ENCODE measurements at regions not wholly inside any gene's neighbourhood (a gene's known extent, or its start where the extent isn't known, plus 50 kb on each side); places are given as distances from the start of the nearest gene placed in this dataset.
"Not testable (repeated sequence)": the region's sequence is repeated elsewhere in the genome, so short reads cannot be mapped to it uniquely, and the experiment has no call there.

DNA sequence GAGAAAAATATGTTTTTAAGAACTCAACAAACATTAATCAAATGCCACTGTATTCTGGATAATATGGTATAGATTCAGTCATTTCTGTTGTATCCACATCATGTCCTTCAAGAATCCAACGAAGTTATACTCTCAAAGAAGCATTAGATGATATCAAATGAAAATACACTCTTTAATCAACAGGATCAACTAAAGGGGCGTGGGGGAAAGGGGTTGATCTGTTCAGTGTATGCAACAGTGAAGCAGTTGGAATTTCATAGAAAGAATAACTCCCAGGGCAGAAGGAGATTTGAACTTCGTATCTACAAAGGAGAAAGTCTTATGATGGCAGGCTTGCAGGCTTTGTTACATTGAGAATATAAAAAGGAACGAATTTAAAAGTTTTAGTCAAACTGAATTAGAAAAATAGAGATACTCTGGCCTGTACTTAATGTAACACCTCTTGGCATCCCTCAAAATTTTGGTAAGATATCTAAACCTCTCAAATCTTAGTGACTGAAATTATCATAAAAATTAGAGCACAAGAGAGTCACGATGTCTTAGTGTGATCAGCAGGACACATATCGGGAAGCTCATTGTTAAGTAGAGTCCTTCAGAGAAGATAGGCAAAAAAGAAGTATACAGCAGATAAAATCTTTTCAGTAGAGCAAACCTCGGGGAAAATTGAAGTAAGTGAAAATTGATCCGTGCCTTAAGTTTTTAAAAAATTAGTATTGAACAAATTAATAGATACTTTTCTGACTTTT is 431.4 kb downstream of the KCNJ18 start:
- Histone ChIP-seq H3K4me2 (ENCODE audit: low read depth, low read length) (no peak overlapping the region), H4K20me1 (ENCODE audit: insufficient read depth, low read length) (no peaks in the 10 kb centered on the region), H3K9me2 (replicated peaks; ENCODE audit: insufficient read depth, low read length) (no peaks in the 10 kb centered on the region), H3K36me3 (replicated peaks; ENCODE audit: insufficient read depth, low read length) (no peaks in the 10 kb centered on the region), H3K9ac (ENCODE audit: low read length) (no peak overlapping the region), H3K4me1 (ENCODE audit: low read length) (no peaks in the 10 kb centered on the region), H3K4me3 (ENCODE audit: low read length) (no peak overlapping the region), H3K27ac (ENCODE audit: low read length) (no peak overlapping the region), H2AFZ (ENCODE audit: low read length) (no peak overlapping the region), H3K79me2 (ENCODE audit: low read length) (no peaks in the 10 kb centered on the region), H3F3A (ENCODE audit: insufficient read depth, low read length) (no peaks in the 10 kb centered on the region), H3K27me3 (replicated peaks; ENCODE audit: insufficient read depth, low read length) (no peaks in the 10 kb centered on the region), H3K9me3 (replicated peaks; ENCODE audit: insufficient read depth, low read length) (no peaks in the 10 kb centered on the region)
- no peak for DNase-seq
- TF ChIP-seq EZH2phosphoT487 (IDR thresholded peaks at IDR 0.05; ENCODE audit: low read length) (no peak), EZH2 (optimal IDR thresholded peaks at IDR 0.05; ENCODE audit: low read depth, low read length) (no peak)
- TF ChIP-seq, protein P1, sequence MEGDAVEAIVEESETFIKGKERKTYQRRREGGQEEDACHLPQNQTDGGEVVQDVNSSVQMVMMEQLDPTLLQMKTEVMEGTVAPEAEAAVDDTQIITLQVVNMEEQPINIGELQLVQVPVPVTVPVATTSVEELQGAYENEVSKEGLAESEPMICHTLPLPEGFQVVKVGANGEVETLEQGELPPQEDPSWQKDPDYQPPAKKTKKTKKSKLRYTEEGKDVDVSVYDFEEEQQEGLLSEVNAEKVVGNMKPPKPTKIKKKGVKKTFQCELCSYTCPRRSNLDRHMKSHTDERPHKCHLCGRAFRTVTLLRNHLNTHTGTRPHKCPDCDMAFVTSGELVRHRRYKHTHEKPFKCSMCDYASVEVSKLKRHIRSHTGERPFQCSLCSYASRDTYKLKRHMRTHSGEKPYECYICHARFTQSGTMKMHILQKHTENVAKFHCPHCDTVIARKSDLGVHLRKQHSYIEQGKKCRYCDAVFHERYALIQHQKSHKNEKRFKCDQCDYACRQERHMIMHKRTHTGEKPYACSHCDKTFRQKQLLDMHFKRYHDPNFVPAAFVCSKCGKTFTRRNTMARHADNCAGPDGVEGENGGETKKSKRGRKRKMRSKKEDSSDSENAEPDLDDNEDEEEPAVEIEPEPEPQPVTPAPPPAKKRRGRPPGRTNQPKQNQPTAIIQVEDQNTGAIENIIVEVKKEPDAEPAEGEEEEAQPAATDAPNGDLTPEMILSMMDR (IDR thresholded peaks at IDR 0.05; ENCODE audit: low read length), result no peak

DNA sequence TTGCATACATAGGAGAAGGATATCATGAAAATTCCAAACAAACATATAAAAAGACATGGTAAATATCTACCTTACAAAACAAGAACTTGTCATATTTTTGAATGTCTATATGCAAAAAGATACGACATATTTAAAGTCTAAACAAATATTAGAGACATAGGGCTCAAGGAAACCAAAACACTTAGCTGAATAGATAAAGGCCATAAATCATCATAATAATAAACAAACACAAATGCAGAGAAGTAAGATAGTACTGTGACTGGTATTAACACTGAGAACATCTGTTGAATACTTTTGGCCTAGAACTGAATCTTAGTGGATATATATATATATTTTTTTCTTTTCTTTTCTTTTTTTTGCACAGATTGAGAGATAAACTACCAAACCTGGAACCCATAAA is 435.8 kb downstream of the KCNJ18 start:
- no peaks in the 10 kb centered on the region for H3K4me1 ChIP-seq (ENCODE audit: low read length)
- H3F3A ChIP-seq (ENCODE audit: insufficient read depth, low read length), result no peaks in the 10 kb centered on the region
- no peaks in the 10 kb centered on the region for H3K79me2 ChIP-seq (ENCODE audit: low read length)
- H4K20me1 ChIP-seq (ENCODE audit: insufficient read depth, low read length), result no peaks in the 10 kb centered on the region
- no peak overlapping the region for H3K9ac ChIP-seq (ENCODE audit: low read length)
- H2AFZ ChIP-seq (ENCODE audit: low read length), result no peak overlapping the region
- no peaks in the 10 kb centered on the region for H3K27me3 ChIP-seq (replicated peaks; ENCODE audit: insufficient read depth, low read length)
- H3K36me3 ChIP-seq (replicated peaks; ENCODE audit: insufficient read depth, low read length), result no peaks in the 10 kb centered on the region
- TF ChIP-seq EZH2 (optimal IDR thresholded peaks at IDR 0.05; ENCODE audit: low read depth, low read length) (no peak), EZH2phosphoT487 (IDR thresholded peaks at IDR 0.05; ENCODE audit: low read length) (no peak)
- TF ChIP-seq, protein P1 (IDR thresholded peaks at IDR 0.05; ENCODE audit: low read length), result no peak
- no peaks in the 10 kb centered on the region for H3K9me3 ChIP-seq (replicated peaks; ENCODE audit: insufficient read depth, low read length)
- no peak overlapping the region for H3K4me3 ChIP-seq (ENCODE audit: low read length)
- no peak overlapping the region for H3K4me2 ChIP-seq (ENCODE audit: low read depth, low read length)
- no peak overlapping the region for H3K27ac ChIP-seq (ENCODE audit: low read length)
- DNase-seq, result no peak
- no peaks in the 10 kb centered on the region for H3K9me2 ChIP-seq (replicated peaks; ENCODE audit: insufficient read depth, low read length)

DNA sequence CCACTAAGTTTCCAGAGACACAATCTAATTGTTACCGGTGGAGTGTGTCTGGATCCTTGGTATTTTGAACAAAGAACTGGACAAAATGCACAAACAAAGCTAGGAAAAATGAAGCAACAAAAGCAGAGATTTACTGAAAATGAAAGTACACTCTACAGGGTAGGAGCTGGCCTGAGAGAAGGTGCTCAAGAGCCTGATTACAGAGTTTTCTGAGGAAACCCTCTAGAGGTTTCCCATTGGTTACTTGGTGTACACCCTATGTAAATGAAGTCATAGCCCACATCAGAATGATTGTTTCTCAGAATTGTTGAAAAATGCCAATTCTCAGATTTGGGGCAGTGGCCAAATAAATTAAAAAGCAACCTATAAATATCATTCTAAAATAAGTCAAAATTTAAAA is 436.4 kb downstream of the KCNJ18 start:
- Histone ChIP-seq H3F3A (ENCODE audit: insufficient read depth, low read length) (no peaks in the 10 kb centered on the region), H3K27ac (ENCODE audit: low read length) (no peak overlapping the region), H3K79me2 (ENCODE audit: low read length) (no peaks in the 10 kb centered on the region), H3K4me2 (ENCODE audit: low read depth, low read length) (no peak overlapping the region), H2AFZ (ENCODE audit: low read length) (no peak overlapping the region), H3K4me1 (ENCODE audit: low read length) (no peaks in the 10 kb centered on the region), H4K20me1 (ENCODE audit: insufficient read depth, low read length) (no peaks in the 10 kb centered on the region), H3K9me3 (replicated peaks; ENCODE audit: insufficient read depth, low read length) (no peaks in the 10 kb centered on the region), H3K9me2 (replicated peaks; ENCODE audit: insufficient read depth, low read length) (no peaks in the 10 kb centered on the region), H3K9ac (ENCODE audit: low read length) (no peak overlapping the region), H3K27me3 (replicated peaks; ENCODE audit: insufficient read depth, low read length) (no peaks in the 10 kb centered on the region), H3K4me3 (ENCODE audit: low read length) (no peak overlapping the region), H3K36me3 (replicated peaks; ENCODE audit: insufficient read depth, low read length) (no peaks in the 10 kb centered on the region)
- peak; percentile 18 for DNase-seq
- TF ChIP-seq, protein P1 (IDR thresholded peaks at IDR 0.05; ENCODE audit: low read length), result no peak
- TF ChIP-seq EZH2 (optimal IDR thresholded peaks at IDR 0.05; ENCODE audit: low read depth, low read length) (no peak), EZH2phosphoT487 (IDR thresholded peaks at IDR 0.05; ENCODE audit: low read length) (no peak)

DNA sequence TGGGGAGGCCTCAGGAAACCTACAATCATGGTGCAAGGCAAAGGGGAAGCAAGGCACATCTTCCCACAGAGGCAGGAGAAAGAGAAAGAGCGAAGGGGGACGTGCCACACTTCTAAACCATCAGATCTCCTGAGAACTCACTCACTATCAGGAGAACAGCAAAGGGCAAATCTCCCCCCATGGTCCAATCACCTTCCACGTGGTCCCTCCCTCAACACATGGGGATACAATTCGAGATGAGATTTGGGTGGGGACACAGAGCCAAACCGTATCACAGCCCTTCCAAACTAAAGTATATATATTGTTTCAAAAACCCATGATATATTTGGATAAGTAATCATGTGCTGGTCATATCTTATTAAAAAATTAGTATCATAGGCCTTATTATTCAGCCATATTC is 437.6 kb downstream of the KCNJ18 start:
- not testable (repeated sequence) for H3K4me1 ChIP-seq (ENCODE audit: low read length); H3K4me3 ChIP-seq (ENCODE audit: low read length); H3K4me2 ChIP-seq (ENCODE audit: low read depth, low read length); H4K20me1 ChIP-seq (ENCODE audit: insufficient read depth, low read length); H2AFZ ChIP-seq (ENCODE audit: low read length); H3K27me3 ChIP-seq (replicated peaks; ENCODE audit: insufficient read depth, low read length); H3K9me2 ChIP-seq (replicated peaks; ENCODE audit: insufficient read depth, low read length); H3K27ac ChIP-seq (ENCODE audit: low read length); H3K9ac ChIP-seq (ENCODE audit: low read length); H3K79me2 ChIP-seq (ENCODE audit: low read length); H3K9me3 ChIP-seq (replicated peaks; ENCODE audit: insufficient read depth, low read length); H3K36me3 ChIP-seq (replicated peaks; ENCODE audit: insufficient read depth, low read length); DNase-seq; H3F3A ChIP-seq (ENCODE audit: insufficient read depth, low read length)
